OCI-LY1 (cell line): ENCODE measurements at regions not wholly inside any gene's neighbourhood (a gene's known extent, or its start where the extent isn't known, plus 50 kb on each side); places are given as distances from the start of the nearest gene placed in this dataset.

Experiments
- H2AFZ ChIP-seq: fragments of 200-600 bp; sonication (generic), shearing (Covaris generic); 2 replicates; pipeline ENCODE4 v1.6.0; 2014; ENCODE audit warnings: antibody characterized with exemption, mild to moderate bottlenecking, low read length
- H3F3A ChIP-seq: fragments of 200-600 bp; sonication (generic), shearing (Covaris generic); 2 replicates; pipeline ENCODE4 v1.6.0; 2014; ENCODE audit warnings: mild to moderate bottlenecking, antibody characterized with exemption, low read length, moderate library complexity; ENCODE audit not compliant: insufficient read depth
- H3K27ac ChIP-seq: fragments of 200-600 bp; sonication (generic); 2 replicates; pipeline ENCODE4 v1.5.1; 2014; ENCODE audit warnings: low read length, mixed run types, mild to moderate bottlenecking, low read depth; ENCODE audit not compliant: poor library complexity, severe bottlenecking
- H3K27me3 ChIP-seq: fragments of 200-600 bp; sonication (generic); 2 replicates; pipeline ENCODE4 v1.6.0; 2014; ENCODE audit warnings: antibody characterized with exemption, mild to moderate bottlenecking, low read length, moderate library complexity; ENCODE audit not compliant: insufficient read depth
- H3K36me3 ChIP-seq: fragments of 200-600 bp; sonication (generic); 2 replicates; pipeline ENCODE4 v1.6.1; 2014; ENCODE audit warnings: mild to moderate bottlenecking, antibody characterized with exemption, low read length, moderate library complexity, mixed read lengths; ENCODE audit not compliant: insufficient read depth
- H3K4me1 ChIP-seq: fragments of 200-600 bp; sonication (generic); 2 replicates; pipeline ENCODE4 v1.5.1; 2014; ENCODE audit warnings: mild to moderate bottlenecking, low read length, moderate library complexity; ENCODE audit not compliant: insufficient read depth, severe bottlenecking
- H3K4me2 ChIP-seq: fragments of 200-600 bp; sonication (generic), shearing (Covaris generic); 2 replicates; pipeline ENCODE4 v1.6.1; 2014; ENCODE audit warnings: low read length
- H3K4me3 ChIP-seq: fragments of 200-600 bp; sonication (generic); 2 replicates; pipeline ENCODE4 v1.5.1; 2014; ENCODE audit warnings: low read length, low read depth, mild to moderate bottlenecking, mixed read lengths; ENCODE audit not compliant: poor library complexity, severe bottlenecking
- H3K79me2 ChIP-seq: fragments of 200-600 bp; shearing (Covaris generic); 2 replicates; pipeline ENCODE4 v1.6.1; 2016; ENCODE audit warnings: mixed run types, low read length, mixed read lengths; ENCODE audit not compliant: insufficient read depth
- H3K9ac ChIP-seq: fragments of 200-600 bp; sonication (generic), shearing (Covaris generic); 2 replicates; pipeline ENCODE4 v1.6.1; 2014; ENCODE audit warnings: mild to moderate bottlenecking, low read length, mixed read lengths
- H3K9me2 ChIP-seq: fragments of 200-600 bp; sonication (generic), shearing (Covaris generic); 2 replicates; pipeline ENCODE4 v1.6.1; 2014; ENCODE audit warnings: low read depth, mild to moderate bottlenecking, low read length, mixed read lengths
- H3K9me3 ChIP-seq: fragments of 200-600 bp; shearing (Covaris generic); 2 replicates; pipeline ENCODE4 v1.6.1; 2014; ENCODE audit warnings: low read length, mixed read lengths
- H4K20me1 ChIP-seq: fragments of 200-600 bp; sonication (generic), shearing (Covaris generic); 2 replicates; pipeline ENCODE4 v1.6.0; 2016; ENCODE audit warnings: mild to moderate bottlenecking, low read length; ENCODE audit not compliant: insufficient read depth
- CTCF ChIP-seq: fragments of 200-600 bp; sonication (generic), shearing (Covaris generic); IDR thresholded peaks from 2 replicates; pipeline ENCODE4 v1.5.1; 2017; ENCODE audit warnings: mild to moderate bottlenecking, antibody characterized with exemption, low read length, moderate library complexity, mixed read lengths
- EZH2 ChIP-seq: fragments of 200-600 bp; sonication (generic), shearing (Covaris generic); IDR thresholded peaks from 2 replicates; pipeline ENCODE4 v1.8.0; 2017; ENCODE audit warnings: borderline replicate concordance, mixed run types, mild to moderate bottlenecking, antibody characterized with exemption, low read length, moderate library complexity, mixed read lengths

- no peak overlapping the region for H2AFZ ChIP-seq
- TF ChIP-seq CTCF (no peak), EZH2 (no peak)
- no peaks in the 10 kb centered on the region for H3K4me1 ChIP-seq
- H3K27me3 ChIP-seq: no peaks in the 10 kb centered on the region
- H3K36me3 ChIP-seq: no peaks in the 10 kb centered on the region
- H4K20me1 ChIP-seq: no peaks in the 10 kb centered on the region; the same call in 1 of the 2 replicates
- H3K9me2 ChIP-seq: no peaks in the 10 kb centered on the region
- no peaks in the 10 kb centered on the region for H3F3A ChIP-seq
- no peak overlapping the region for H3K4me2 ChIP-seq
- no peak overlapping the region for H3K9ac ChIP-seq
- no peaks in the 10 kb centered on the region for H3K9me3 ChIP-seq
- H3K27ac ChIP-seq: no peak overlapping the region
- H3K79me2 ChIP-seq: no peaks in the 10 kb centered on the region
- H3K4me3 ChIP-seq: no peak overlapping the region
Observed at GRCh38 chr3:153032891-153033290, 129.1 kb upstream of the RAP2B start.

DNA sequence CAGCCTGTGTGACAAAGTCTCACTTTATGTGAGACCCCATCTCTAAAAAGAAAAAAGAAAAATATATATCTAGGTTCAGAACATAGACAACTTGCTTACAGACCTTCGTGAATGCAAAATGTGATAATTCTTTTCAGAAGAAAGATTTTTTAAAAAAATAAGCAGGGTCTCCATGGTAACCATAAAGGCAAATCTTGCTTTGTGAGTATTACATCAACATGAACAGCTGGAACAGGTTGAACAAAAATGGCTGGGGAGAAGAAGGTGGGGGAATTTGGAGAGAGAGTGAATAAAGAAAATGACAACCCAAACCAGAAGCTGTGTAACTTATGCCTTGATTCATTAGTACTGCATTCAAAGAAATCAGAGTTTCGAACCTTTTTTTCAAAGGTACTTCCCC, 125.2 kb upstream of the RAP2B start:
- H3K4me3 ChIP-seq: no peak overlapping the region
- H3K9me3 ChIP-seq: no peaks in the 10 kb centered on the region
- no peaks in the 10 kb centered on the region for H3F3A ChIP-seq
- no peak overlapping the region for H3K9ac ChIP-seq
- no peaks in the 10 kb centered on the region for H3K27me3 ChIP-seq
- H3K4me2 ChIP-seq: no peak overlapping the region
- H3K36me3 ChIP-seq: no peaks in the 10 kb centered on the region
- H2AFZ ChIP-seq: no peak overlapping the region
- H3K4me1 ChIP-seq: no peaks in the 10 kb centered on the region
- TF ChIP-seq EZH2: no peak
- TF ChIP-seq CTCF: no peak
- H3K27ac ChIP-seq: no peak overlapping the region
- no peaks in the 10 kb centered on the region; the same call in 1 of the 2 replicates for H4K20me1 ChIP-seq
- H3K9me2 ChIP-seq: no peaks in the 10 kb centered on the region
- H3K79me2 ChIP-seq: no peaks in the 10 kb centered on the region

DNA sequence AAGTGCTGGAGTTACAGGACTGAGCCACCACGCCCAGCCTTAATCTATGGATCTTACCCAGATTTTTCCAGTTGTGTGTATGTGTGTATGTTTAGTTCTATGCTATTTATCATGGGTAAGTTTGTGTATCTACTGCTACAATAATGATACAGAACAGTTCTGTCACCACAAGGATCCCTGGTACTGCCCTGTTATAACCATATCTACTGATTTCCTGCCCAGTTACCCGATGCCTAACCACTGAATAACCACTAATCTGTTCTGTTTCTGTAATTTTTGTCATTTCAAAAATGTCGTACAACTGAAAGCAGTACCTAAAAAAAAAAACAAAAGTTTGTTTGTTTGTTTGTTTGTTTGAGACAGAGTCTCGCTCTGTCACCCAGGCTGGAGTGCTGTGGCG, 123.7 kb upstream of the RAP2B start:
- TF ChIP-seq EZH2 (no peak), CTCF (no peak)
- no peaks in the 10 kb centered on the region for H4K20me1 ChIP-seq
- H3K4me1 ChIP-seq: no peaks in the 10 kb centered on the region
- H3K4me3 ChIP-seq: no peak overlapping the region
- H3K9me3 ChIP-seq: no peaks in the 10 kb centered on the region
- H3K36me3 ChIP-seq: no peaks in the 10 kb centered on the region
- H3K79me2 ChIP-seq: no peaks in the 10 kb centered on the region
- H2AFZ ChIP-seq: no peak overlapping the region
- no peak overlapping the region for H3K9ac ChIP-seq
- no peak overlapping the region for H3K27ac ChIP-seq
- H3K4me2 ChIP-seq: no peak overlapping the region
- no peaks in the 10 kb centered on the region for H3K27me3 ChIP-seq
- H3K9me2 ChIP-seq: no peaks in the 10 kb centered on the region
- no peaks in the 10 kb centered on the region for H3F3A ChIP-seq
